HEK293T (cell line): ENCODE measurements at regions not wholly inside any gene's neighbourhood (a gene's known extent, or its start where the extent isn't known, plus 50 kb on each side); places are given as distances from the start of the nearest gene placed in this dataset.

Experiments
- ARNT ChIP-seq: fragments of 450-650 bp; IDR thresholded peaks from 2 replicates; pipeline ENCODE4 v1.6.1; 2017; ENCODE audit warnings: mild to moderate bottlenecking
- BHLHE40 ChIP-seq: fragments of 450-650 bp; IDR thresholded peaks from 2 replicates; pipeline ENCODE4 v1.6.1; 2016; ENCODE audit warnings: mild to moderate bottlenecking, moderate library complexity, borderline replicate concordance
- CTBP1 ChIP-seq: fragments of 450-650 bp; IDR thresholded peaks from 2 replicates; pipeline ENCODE4 v1.6.1; 2016; ENCODE audit warnings: borderline replicate concordance
- ELF4 ChIP-seq: fragments of 450-650 bp; IDR thresholded peaks from 2 replicates; pipeline ENCODE4 v1.6.1; 2017; ENCODE audit warnings: antibody characterized with exemption
- FOXA1 ChIP-seq: fragments of 450-650 bp; IDR thresholded peaks from 2 replicates; pipeline ENCODE4 v1.6.1; 2016; ENCODE audit warnings: mild to moderate bottlenecking
- FOXK2 ChIP-seq: fragments of 450-650 bp; IDR thresholded peaks from 2 replicates; pipeline ENCODE4 v1.6.1; 2016; ENCODE audit warnings: mild to moderate bottlenecking
- FOXM1 ChIP-seq: fragments of 450-650 bp; IDR thresholded peaks from 2 replicates; pipeline ENCODE4 v1.6.1; 2017; ENCODE audit warnings: mild to moderate bottlenecking, borderline replicate concordance
- NFRKB ChIP-seq: fragments of 450-650 bp; IDR thresholded peaks from 2 replicates; pipeline ENCODE4 v1.6.1; 2016; ENCODE audit warnings: mild to moderate bottlenecking, moderate library complexity
- PKNOX1 ChIP-seq: fragments of 450-650 bp; IDR thresholded peaks from 2 replicates; pipeline ENCODE4 v1.6.1; 2016
- SP1 ChIP-seq: fragments of 450-650 bp; IDR thresholded peaks from 2 replicates; pipeline ENCODE4 v1.6.1; 2017
- SUZ12 ChIP-seq: fragments of 450-650 bp; IDR thresholded peaks from 2 replicates; pipeline ENCODE4 v1.6.1; 2016; ENCODE audit warnings: mild to moderate bottlenecking
- TARDBP ChIP-seq: fragments of 450-650 bp; IDR thresholded peaks from 2 replicates; pipeline ENCODE4 v1.6.1; 2016
- ZNF384 ChIP-seq: fragments of 450-650 bp; IDR thresholded peaks from 2 replicates; pipeline ENCODE4 v1.6.1; 2016

- TF ChIP-seq FOXK2 (no peak), CTBP1 (no peak), ZNF384 (no peak), FOXA1 (no peak), SP1 (no peak), SUZ12 (no peak), BHLHE40 (no peak), ARNT (no peak), PKNOX1 (no peak), NFRKB (no peak), FOXM1 (no peak), ELF4 (no peak), TARDBP (no peak)
These were observed 132.6 kb upstream of the FAM9B start for GRCh38 chrX:9166584-9166944.
